Body of pancreas (tissue), 4 donors: ENCODE measurements at regions not wholly inside any gene's neighbourhood (a gene's known extent, or its start where the extent isn't known, plus 50 kb on each side); places are given as distances from the start of the nearest gene placed in this dataset.
A peak's percentile ranks its signal among the peaks of the same experiment; 100 is the strongest.

Source experiments
- ATAC-seq: fragments of 150-250 bp; one replicate; pipeline ENCODE4 v1.9.1; 2016
- DNase-seq, 4 donors: peaks; one replicate each; pipeline ENCODE4 v3.0.0-alpha.2; 2019
- H3K27ac ChIP-seq, 4 donors: fragments of 200-600 bp; sonication (generic); 1 replicate in 3 of 4; 2 replicates in 1 of 4; pipeline versions ENCODE4 v1.5.1 to v1.6.1; 2016 to 2019; ENCODE audit warnings: mild to moderate bottlenecking in 1 of 4, mixed read lengths in 1 of 4, moderate library complexity in 1 of 4
- H3K27me3 ChIP-seq, 2 donors: fragments of 200-600 bp; sonication (generic); one replicate each; pipeline ENCODE4 v1.6.0; 2016; ENCODE audit warnings: mild to moderate bottlenecking in 1 of 2
- H3K36me3 ChIP-seq, 2 donors: fragments of 200-600 bp; sonication (generic); replicated peaks in 1 of 2; 2 replicates each; pipeline ENCODE4 v1.5.1; 2016; ENCODE audit warnings: low read depth in 2 of 2; ENCODE audit not compliant: insufficient read depth in 1 of 2
- H3K4me1 ChIP-seq: fragments of 200-600 bp; sonication (generic); one replicate; pipeline ENCODE4 v1.6.0; 2016
- H3K4me3 ChIP-seq, 2 donors: fragments of 200-600 bp; sonication (generic); 1 replicate in 1 of 2; 2 replicates in 1 of 2; pipeline ENCODE4 v1.5.1; 2016 to 2019
- H3K9me3 ChIP-seq, 3 donors: fragments of 200-600 bp; sonication (generic); 1 replicate in 2 of 3; 2 replicates in 1 of 3; pipeline ENCODE4 v1.5.1; 2016
- CTCF ChIP-seq, 7 experiments: fragments of 450-650 bp in 4 of 7; fragments of 200-600 bp in 3 of 7; sonication (generic) in 3 of 7; IDR thresholded peaks; one replicate each; pipeline ENCODE4 v1.5.1; 2016 to 2019; ENCODE audit warnings: antibody characterized with exemption in 7 of 7
- POLR2A ChIP-seq, 3 donors: fragments of 450-650 bp; IDR thresholded peaks; one replicate each; pipeline ENCODE4 v1.6.1; 2016; ENCODE audit warnings: antibody characterized with exemption in 3 of 3, mild to moderate bottlenecking in 2 of 3
- WGBS, 2 donors: methylation state at CpG; one replicate each; pipeline ENCODE4 v1.1.5; 2017; 5-methylcytosine and 5-hydroxymethylcytosine counted together
- intact Hi-C: fragments of 100-400 bp; cut with DNase I; formaldehyde crosslinking; loops from one replicate; pipeline ENCODE4 v1.15.1; 2023

- intact Hi-C loops, result no loop called here
- TF ChIP-seq POLR2A (IDR thresholded peaks at IDR 0.05), result no peak
- TF ChIP-seq CTCF (IDR thresholded peaks at IDR 0.05), result no peak
- no peak overlapping the region for H3K27ac ChIP-seq
- no peaks in the 10 kb centered on the region for H3K27me3 ChIP-seq
- WGBS, 2 donors, result 42 to 54% methylated on average over 1 of the region's 1 CpG
- ATAC-seq (no peak), DNase-seq (no peak)
- no peaks in the 10 kb centered on the region for H3K4me1 ChIP-seq
- no peaks in the 10 kb centered on the region for H3K9me3 ChIP-seq
- no peak overlapping the region for H3K4me3 ChIP-seq
- no peaks in the 10 kb centered on the region for H3K36me3 ChIP-seq
Measured at GRCh38 chr14:97760050-97760449, 962.9 kb downstream of the VRK1 start.

GRCh38 chr14:97762386-97762785 is 965.2 kb downstream of the VRK1 start:
- intact Hi-C loops, result no loop called here
- no peak for ATAC-seq
- Histone ChIP-seq H3K36me3 (no peaks in the 10 kb centered on the region), H3K4me1 (no peaks in the 10 kb centered on the region), H3K4me3 (no peak overlapping the region), H3K27me3 (no peaks in the 10 kb centered on the region), H3K27ac (no peak overlapping the region), H3K9me3 (no peaks in the 10 kb centered on the region)
- TF ChIP-seq POLR2A (IDR thresholded peaks at IDR 0.05) (no peak), CTCF (IDR thresholded peaks at IDR 0.05) (no peak)
- DNase-seq, result no peak
- 33 to 38% methylated on average over 5 of the region's 5 CpGs for WGBS, 2 donors

GRCh38 chr14:97771340-97772045 is 974.3 kb downstream of the VRK1 start:
- H3K27me3 ChIP-seq, result no peaks in the 10 kb centered on the region
- H3K4me3 ChIP-seq, result no peak overlapping the region
- intact Hi-C loops, result no loop called here
- TF ChIP-seq CTCF (IDR thresholded peaks at IDR 0.05) (no peak), POLR2A (IDR thresholded peaks at IDR 0.05) (no peak)
- no peaks in the 10 kb centered on the region for H3K36me3 ChIP-seq
- no peaks in the 10 kb centered on the region for H3K9me3 ChIP-seq
- H3K4me1 ChIP-seq, result no peaks in the 10 kb centered on the region
- H3K27ac ChIP-seq, result no peak overlapping the region
- ATAC-seq (no peak), DNase-seq (peak in 2 of 4 donors; percentile 17 to 29)
- WGBS, 2 donors, result 37 to 40% methylated on average over 8 of the region's 8 CpGs

GRCh38 chr14:97773598-97773997 is 976.4 kb downstream of the VRK1 start:
- no peaks in the 10 kb centered on the region for H3K36me3 ChIP-seq
- intact Hi-C loops, result no loop called here
- no peak overlapping the region for H3K27ac ChIP-seq
- WGBS, 2 donors, result 44 to 47% methylated on average over 6 of the region's 6 CpGs
- no peak for DNase-seq
- no peaks in the 10 kb centered on the region for H3K4me1 ChIP-seq
- H3K4me3 ChIP-seq, result no peak overlapping the region
- no peaks in the 10 kb centered on the region for H3K9me3 ChIP-seq
- ATAC-seq, result no peak
- no peaks in the 10 kb centered on the region for H3K27me3 ChIP-seq
- TF ChIP-seq POLR2A (IDR thresholded peaks at IDR 0.05) (no peak), CTCF (IDR thresholded peaks at IDR 0.05) (no peak)

GRCh38 chr14:97776890-97777558 is 979.8 kb downstream of the VRK1 start:
- 37 to 53% methylated on average over 3 to 5 of the region's 5 CpGs for WGBS, 2 donors
- H3K36me3 ChIP-seq, result no peaks in the 10 kb centered on the region
- H3K27ac ChIP-seq, result no peak overlapping the region
- H3K4me3 ChIP-seq, result no peak overlapping the region
- no peaks in the 10 kb centered on the region for H3K9me3 ChIP-seq
- H3K27me3 ChIP-seq, result no peaks in the 10 kb centered on the region
- TF ChIP-seq CTCF (IDR thresholded peaks at IDR 0.05) (no peak), POLR2A (IDR thresholded peaks at IDR 0.05) (no peak)
- ATAC-seq (no peak), DNase-seq (no peak)
- intact Hi-C loops, result no loop called here
- no peaks in the 10 kb centered on the region for H3K4me1 ChIP-seq
